H1 (cell line): ENCODE measurements at regions not wholly inside any gene's neighbourhood (a gene's known extent, or its start where the extent isn't known, plus 50 kb on each side); places are given as distances from the start of the nearest gene placed in this dataset.
A peak's percentile ranks its signal among the peaks of the same experiment; 100 is the strongest.

Experiments
- CTCF ChIA-PET: fragments of 300-600 bp; sonication (Branson Sonifier 250); formaldehyde crosslinking; loops from one replicate; lab custom pipeline; 2021; ENCODE audit not compliant: partially characterized antibody; lab: Charles Lee
- POLR2A ChIA-PET: fragments of 300-600 bp; sonication (Branson Sonifier 250); formaldehyde crosslinking; loops from one replicate; lab custom pipeline; 2021; ENCODE audit warnings: inconsistent platforms; ENCODE audit not compliant: partially characterized antibody; lab: Charles Lee
- DNase-seq, 2 experiments: peaks; one replicate each; pipeline versions ENCODE4 v3.0.0 to v3.0.0-alpha.2; 2010 to 2022; ENCODE audit warnings: low spot score in 2 of 2, low read depth in 1 of 2, mixed read lengths in 1 of 2
- FAIRE-seq: peaks from 2 replicates; lab custom pipeline; 2011; peaks lifted over from hg19 to GRCh38; lab: Jason Lieb, UNC
- H2AFZ ChIP-seq: 2 replicates; pipeline ENCODE4 v1.8.1; 2012; ENCODE audit warnings: low read length, inconsistent platforms
- H2AK5ac ChIP-seq: 2 replicates; pipeline ENCODE4 v1.6.1; 2013; ENCODE audit warnings: low read depth, low read length
- H2BK120ac ChIP-seq: replicated peaks from 2 replicates; pipeline ENCODE3; 2013; ENCODE audit warnings: low read depth, low read length, inconsistent platforms
- H2BK12ac ChIP-seq: 2 replicates; pipeline ENCODE4 v1.6.1; 2013; ENCODE audit warnings: low read depth, low read length
- H2BK15ac ChIP-seq: 2 replicates; pipeline ENCODE4 v1.6.1; 2013; ENCODE audit warnings: low read length
- H2BK20ac ChIP-seq: 2 replicates; pipeline ENCODE4 v1.6.1; 2013; ENCODE audit warnings: low read length
- H2BK5ac ChIP-seq: 2 replicates; pipeline ENCODE4 v1.6.1; 2013; ENCODE audit warnings: low read depth, low read length
- H3K14ac ChIP-seq: 2 replicates; pipeline ENCODE4 v1.6.1; 2013; ENCODE audit warnings: inconsistent platforms; ENCODE audit not compliant: insufficient read length
- H3K18ac ChIP-seq: 2 replicates; pipeline ENCODE4 v1.6.1; 2013; ENCODE audit warnings: low read length; ENCODE audit errors: extremely low read depth
- H3K23ac ChIP-seq: 2 replicates; pipeline ENCODE4 v1.6.1; 2013; ENCODE audit warnings: inconsistent platforms; ENCODE audit not compliant: insufficient read length
- H3K23me2 ChIP-seq: 2 replicates; pipeline ENCODE4 v1.6.1; 2013; ENCODE audit warnings: low read depth, low read length
- H3K27ac ChIP-seq: 2 replicates; pipeline ENCODE4 v1.6.1; 2011; ENCODE audit warnings: low read depth, low read length, inconsistent platforms
- H3K27me3 ChIP-seq, 4 experiments: replicated peaks in 1 of 4; 1 replicate in 1 of 4; 2 replicates in 3 of 4; pipeline versions ENCODE4 v1.6.1 to v1.8.1; 2011 to 2013; ENCODE audit warnings: low read length in 3 of 4, mild to moderate bottlenecking in 3 of 4, inconsistent platforms in 2 of 4, mixed read lengths in 2 of 4, moderate library complexity in 1 of 4; ENCODE audit not compliant: control insufficient read depth in 3 of 4, insufficient read depth in 3 of 4; ENCODE audit errors: extremely low read depth in 1 of 4
- H3K36me3 ChIP-seq, 4 experiments: 2 replicates each; pipeline versions ENCODE4 v1.6.1 to v1.8.1; 2011 to 2013; ENCODE audit warnings: mild to moderate bottlenecking in 4 of 4, low read length in 3 of 4, moderate library complexity in 2 of 4, control low read depth in 1 of 4, inconsistent platforms in 1 of 4; ENCODE audit not compliant: insufficient read depth in 4 of 4, control insufficient read depth in 2 of 4
- H3K4ac ChIP-seq: replicated peaks from 2 replicates; pipeline ENCODE3; 2013; ENCODE audit warnings: low read length, low read depth, mixed read lengths, inconsistent platforms; ENCODE audit not compliant: insufficient read length
- H3K4me1 ChIP-seq, 4 experiments: replicated peaks in 1 of 4; 1 replicate in 1 of 4; 2 replicates in 3 of 4; pipeline versions ENCODE4 v1.6.1 to v1.8.1; 2011 to 2013; ENCODE audit warnings: low read length in 3 of 4, inconsistent platforms in 2 of 4, mixed read lengths in 1 of 4; ENCODE audit not compliant: insufficient read depth in 4 of 4, control insufficient read depth in 3 of 4
- H3K4me2 ChIP-seq, 2 experiments: 2 replicates each; pipeline versions ENCODE4 v1.6.1 to v1.8.1; 2011 to 2013; ENCODE audit warnings: low read depth in 2 of 2, low read length in 2 of 2, control low read depth in 1 of 2, inconsistent platforms in 1 of 2, mild to moderate bottlenecking in 1 of 2; ENCODE audit not compliant: insufficient read depth in 1 of 2
- H3K4me3 ChIP-seq, 4 experiments: fragments of 200-600, 300-600 bp in 1 of 4; sonication (generic), shearing (Covaris generic), sonication (Bioruptor Twin) in 1 of 4; 2 replicates each; pipeline versions ENCODE4 v1.5.1 to v1.8.1; 2011 to 2016; ENCODE audit warnings: low read length in 4 of 4, low read depth in 3 of 4, control low read depth in 2 of 4, inconsistent platforms in 2 of 4, mild to moderate bottlenecking in 2 of 4, mixed read lengths in 1 of 4, moderate library complexity in 1 of 4; ENCODE audit not compliant: insufficient read depth in 2 of 4; ENCODE audit errors: extremely low read depth in 1 of 4
- H3K56ac ChIP-seq: replicated peaks from 2 replicates; pipeline ENCODE3; 2013; ENCODE audit warnings: low read depth, mild to moderate bottlenecking, mixed read lengths, low read length, inconsistent platforms; ENCODE audit not compliant: insufficient read length
- H3K79me1 ChIP-seq: 2 replicates; pipeline ENCODE4 v1.6.1; 2013; ENCODE audit warnings: low read depth, low read length, control low read depth
- H3K79me2 ChIP-seq, 2 experiments: 2 replicates each; pipeline versions ENCODE4 v1.6.1 to v1.8.1; 2012 to 2013; ENCODE audit warnings: low read length in 2 of 2, mild to moderate bottlenecking in 2 of 2, inconsistent platforms in 1 of 2; ENCODE audit not compliant: insufficient read depth in 2 of 2, control insufficient read depth in 1 of 2
- H3K9ac ChIP-seq, 4 experiments: replicated peaks in 1 of 4; 1 replicate in 1 of 4; 2 replicates in 3 of 4; pipeline versions ENCODE4 v1.6.1 to v1.8.1; 2011 to 2013; ENCODE audit warnings: low read depth in 3 of 4, low read length in 3 of 4, control low read depth in 2 of 4, mild to moderate bottlenecking in 2 of 4, moderate library complexity in 2 of 4, inconsistent platforms in 1 of 4; ENCODE audit errors: extremely low read depth in 1 of 4
- H3K9me3 ChIP-seq, 2 experiments: 2 replicates each; pipeline versions ENCODE4 v1.6.1 to v1.8.1; 2012 to 2013; ENCODE audit warnings: mild to moderate bottlenecking in 2 of 2, moderate library complexity in 2 of 2, control low read depth in 1 of 2, inconsistent platforms in 1 of 2, low read depth in 1 of 2, low read length in 1 of 2, mixed read lengths in 1 of 2; ENCODE audit not compliant: insufficient read depth in 2 of 2
- H4K20me1 ChIP-seq, 2 experiments: replicated peaks in 1 of 2; 2 replicates each; pipeline versions ENCODE3 to v1.8.1; 2011 to 2013; ENCODE audit warnings: inconsistent platforms in 2 of 2, low read length in 2 of 2, mild to moderate bottlenecking in 1 of 2; ENCODE audit not compliant: insufficient read depth in 2 of 2, control insufficient read depth in 1 of 2
- H4K5ac ChIP-seq: 2 replicates; pipeline ENCODE4 v1.6.1; 2013; ENCODE audit warnings: low read length, low read depth, mixed read lengths, inconsistent platforms; ENCODE audit not compliant: insufficient read length
- H4K8ac ChIP-seq: 2 replicates; pipeline ENCODE4 v1.8.0; 2013; ENCODE audit warnings: mild to moderate bottlenecking, moderate library complexity, low read length, inconsistent platforms; ENCODE audit not compliant: insufficient read depth; ENCODE audit errors: extremely low read depth
- H4K91ac ChIP-seq: replicated peaks from 2 replicates; pipeline ENCODE3; 2013; ENCODE audit warnings: low read length, mixed read lengths, inconsistent platforms; ENCODE audit not compliant: insufficient read length
- BACH1 ChIP-seq: IDR thresholded peaks from 2 replicates; pipeline ENCODE4 v1.6.1; 2012; ENCODE audit warnings: low read length, improper control_type of control experiment
- CTCF ChIP-seq, 3 experiments: IDR thresholded peaks; 1 replicate in 2 of 3; 2 replicates in 1 of 3; pipeline versions ENCODE4 v1.5.1 to v1.6.1; 2011; ENCODE audit warnings: low read length in 3 of 3, mild to moderate bottlenecking in 3 of 3, inconsistent platforms in 2 of 3, low read depth in 1 of 3, moderate library complexity in 1 of 3; ENCODE audit not compliant: insufficient read depth in 1 of 3; ENCODE audit errors: control extremely low read depth in 1 of 3
- RAD21 ChIP-seq, 2 experiments: IDR thresholded peaks in 1 of 2; conservative IDR thresholded peaks in 1 of 2; 2 replicates each; pipeline ENCODE4 v1.6.1; 2011; ENCODE audit warnings: low read depth in 2 of 2, low read length in 2 of 2, improper control_type of control experiment in 1 of 2, inconsistent platforms in 1 of 2, mild to moderate bottlenecking in 1 of 2, moderate library complexity in 1 of 2

GRCh38 chr2:217477583-217477982 is 525.2 kb downstream of the TNS1 start:
- no peak overlapping the region for H2AFZ ChIP-seq
- no peak overlapping the region for H3K9ac ChIP-seq
- H4K91ac ChIP-seq = no peak overlapping the region
- no peak overlapping the region for H2BK12ac ChIP-seq
- no peak overlapping the region for H2BK5ac ChIP-seq
- POLR2A ChIA-PET = no interaction called here
- H3K4me3 ChIP-seq = no peak overlapping the region
- no peak overlapping the region for H4K5ac ChIP-seq
- H3K56ac ChIP-seq = no peak overlapping the region
- H3K9me3 ChIP-seq = no peaks in the 10 kb centered on the region
- no peak overlapping the region for H3K4ac ChIP-seq
- no peak overlapping the region for H4K8ac ChIP-seq
- no peak overlapping the region for H3K23ac ChIP-seq
- H3K79me1 ChIP-seq = no peaks in the 10 kb centered on the region
- FAIRE-seq (no peak), DNase-seq (no peak)
- H3K23me2 ChIP-seq = no peaks in the 10 kb centered on the region
- peaks cover 0 to 6% (median 2%) of the 10 kb centered on the region in 4 experiments; a peak in 4 of 7 replicates for H3K4me1 ChIP-seq
- no peak overlapping the region for H2BK120ac ChIP-seq
- no peak overlapping the region for H3K18ac ChIP-seq
- no peaks in the 10 kb centered on the region for H3K79me2 ChIP-seq
- H3K27me3 ChIP-seq = no peaks in the 10 kb centered on the region; a peak in 1 of 7 replicates
- H3K14ac ChIP-seq = no peak overlapping the region
- H2BK15ac ChIP-seq = no peak overlapping the region
- H4K20me1 ChIP-seq = no peaks in the 10 kb centered on the region
- no peak overlapping the region for H3K27ac ChIP-seq
- H2AK5ac ChIP-seq = no peak overlapping the region
- CTCF ChIA-PET = interaction anchor here (0.6 to 4.8 kb wide), 8 partner anchors 11 to 730 kb away, joined by 3 to 26 read pairs (median 4); no protein-coding TSS in a partner anchor
- H3K4me2 ChIP-seq = no peak overlapping the region
- no peak overlapping the region for H2BK20ac ChIP-seq
- peak; percentile 23 to 43 (median 35); a peak in 3 of 4 replicates for TF ChIP-seq CTCF (IDR thresholded peaks at IDR 0.05; ENCODE audit: control extremely low read depth in 1 of 3, insufficient read depth in 1 of 3, low read depth in 1 of 3, low read length in 3 of 3)
- TF ChIP-seq RAD21 (IDR thresholded peaks at IDR 0.05 in 1 of 2, conservative IDR thresholded peaks at IDR 0.05 in 1 of 2; ENCODE audit: low read depth in 2 of 2, low read length in 2 of 2) = peak; percentile 38 to 58
- TF ChIP-seq BACH1 = no peak
- H3K36me3 ChIP-seq = no peaks in the 10 kb centered on the region
